GM19324 (cell line): ENCODE measurements at regions not wholly inside any gene's neighbourhood (a gene's known extent, or its start where the extent isn't known, plus 50 kb on each side); places are given as distances from the start of the nearest gene placed in this dataset.
"Not testable (repeated sequence)": the region's sequence is repeated elsewhere in the genome, so short reads cannot be mapped to it uniquely, and the experiment has no call there.

ENCODE experiments used
- ATAC-seq: cut with Tn5 transposase; IDR thresholded peaks from one replicate; pipeline ENCODE4 v1.9.1; 2021; ENCODE audit warnings: mild to moderate bottlenecking, moderate library complexity; ENCODE audit not compliant: unreplicated experiment, low FRiP score

DNA sequence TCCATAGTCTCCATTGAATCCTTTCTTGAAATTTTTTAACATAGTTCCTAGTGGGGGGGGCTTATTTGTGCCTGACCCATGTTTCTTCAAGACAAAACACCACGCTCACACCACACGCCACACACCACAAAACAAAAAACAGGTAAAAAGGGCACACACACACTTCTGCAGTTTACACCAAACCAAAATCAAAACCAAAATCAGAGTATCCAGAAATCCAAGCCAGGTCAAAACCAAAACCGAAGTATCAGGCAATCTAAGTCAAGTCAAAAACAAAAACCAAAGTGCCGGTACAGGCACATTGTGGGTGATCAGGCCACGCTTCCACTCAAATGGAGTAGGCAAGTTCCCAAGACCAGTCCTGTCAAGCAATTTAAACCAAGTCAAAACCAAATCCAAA, 158.6 kb downstream of the PPIAL4G start:
- ATAC-seq, result not testable (repeated sequence)

DNA sequence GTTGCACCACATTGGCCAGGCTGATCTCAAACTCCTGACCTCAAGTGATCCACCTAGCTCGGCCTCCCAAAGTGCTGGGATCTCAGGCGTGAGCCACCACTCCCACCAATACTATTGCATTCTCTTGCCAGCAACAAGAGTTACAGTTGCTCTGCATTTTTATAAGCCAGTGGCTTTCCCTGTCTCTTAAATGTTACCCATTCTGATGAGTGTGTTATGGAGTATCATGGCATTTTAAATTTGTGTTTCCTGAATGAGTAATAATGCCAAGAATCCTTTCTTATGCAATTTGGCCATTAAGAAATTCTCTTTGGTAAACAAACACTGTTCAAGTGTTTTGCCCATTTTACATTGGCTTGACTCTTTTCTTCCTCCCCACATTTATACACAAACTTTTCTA, 163.0 kb downstream of the PPIAL4G start:
- not testable (repeated sequence) for ATAC-seq

DNA sequence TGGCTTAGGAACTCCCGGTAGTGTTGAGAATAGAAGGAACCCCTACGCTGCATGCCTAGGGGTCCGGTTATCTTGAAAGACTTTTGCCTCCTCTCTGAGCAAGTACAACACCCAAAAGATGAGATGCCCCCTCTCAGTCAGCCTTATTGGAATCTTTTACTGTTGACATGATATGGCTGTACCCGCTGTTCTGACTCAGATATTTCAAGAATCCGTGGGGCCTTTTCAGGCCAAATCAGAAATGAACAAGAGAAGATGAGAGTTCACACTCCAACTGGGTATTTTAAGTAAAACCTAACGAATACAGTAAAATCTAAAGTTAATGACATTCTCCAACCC, 164.2 kb downstream of the PPIAL4G start:
- peak; percentile 8 for ATAC-seq

DNA sequence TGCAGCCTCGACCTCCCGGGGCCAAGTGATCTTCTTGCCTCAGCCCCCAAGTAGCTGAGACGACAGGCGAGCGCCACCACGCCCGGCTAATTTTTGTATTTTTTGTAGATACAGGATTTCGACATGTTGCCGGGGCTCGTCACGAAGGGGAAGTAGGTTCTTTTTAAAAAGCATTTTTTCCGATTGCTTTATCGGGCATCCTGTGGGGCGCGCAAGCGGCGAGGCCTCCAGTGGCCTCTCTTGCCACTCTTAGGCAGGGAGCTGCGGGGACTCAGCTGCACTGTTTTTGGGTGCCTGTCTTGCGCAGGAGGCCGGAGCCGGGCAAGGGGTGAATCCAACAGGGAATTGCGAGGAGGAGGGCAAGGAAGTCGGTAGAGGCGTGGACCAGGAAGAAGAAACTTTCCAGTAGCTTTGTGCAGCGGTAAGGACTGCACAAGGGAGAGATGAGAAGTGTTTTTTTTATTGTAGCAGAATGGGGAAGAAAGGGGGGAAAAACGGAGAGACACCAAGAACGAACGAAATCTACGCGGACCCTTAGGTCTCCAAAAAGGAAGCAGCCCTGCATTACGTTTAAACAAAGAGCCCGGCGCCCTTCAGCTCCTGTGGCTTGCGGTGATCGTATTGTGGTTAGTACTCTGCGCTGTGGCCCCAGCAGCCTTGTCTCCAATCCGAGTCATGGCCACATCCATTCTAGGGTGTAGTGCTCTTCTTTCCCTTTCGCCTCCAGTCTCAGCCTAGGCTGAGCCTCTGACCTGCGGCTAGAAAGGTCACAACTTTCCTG, 164.8 kb downstream of the PPIAL4G start:
- ATAC-seq, result peak; percentile 45

DNA sequence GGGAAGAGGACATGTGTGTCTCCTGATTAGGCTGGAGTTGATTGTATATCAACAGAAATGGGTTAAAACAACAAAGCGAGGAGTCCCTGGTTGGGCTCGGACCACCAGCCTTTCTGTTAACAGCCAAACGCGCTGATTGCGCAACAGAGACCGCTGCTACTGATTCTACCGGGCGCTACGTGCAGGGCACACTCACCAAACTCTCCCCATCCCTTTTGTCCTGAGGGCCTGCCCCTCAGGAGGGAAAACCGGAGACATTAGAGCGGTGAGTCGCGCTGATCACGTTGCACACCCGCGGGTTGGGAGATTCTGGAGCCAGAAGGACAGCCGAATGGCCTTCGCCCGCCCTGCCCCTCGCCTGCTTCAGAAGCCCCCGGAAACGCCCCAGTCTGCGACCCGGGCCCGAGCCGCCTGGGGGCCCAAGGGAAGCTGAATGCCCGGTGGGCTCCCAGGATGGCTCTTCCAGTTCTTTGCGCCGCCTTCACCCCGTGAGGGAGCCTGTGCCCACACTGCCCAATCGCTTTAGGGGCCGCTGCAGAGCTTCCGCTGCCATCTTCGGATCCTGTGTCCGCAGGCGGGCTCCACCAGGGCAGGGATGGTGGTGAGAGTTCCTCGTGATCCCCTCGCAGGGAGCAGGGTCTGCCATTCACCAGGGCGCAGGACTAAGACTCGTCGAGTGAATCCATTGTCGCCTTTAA, 165.4 kb upstream of the NBPF11 start:
- ATAC-seq, result no peak

DNA sequence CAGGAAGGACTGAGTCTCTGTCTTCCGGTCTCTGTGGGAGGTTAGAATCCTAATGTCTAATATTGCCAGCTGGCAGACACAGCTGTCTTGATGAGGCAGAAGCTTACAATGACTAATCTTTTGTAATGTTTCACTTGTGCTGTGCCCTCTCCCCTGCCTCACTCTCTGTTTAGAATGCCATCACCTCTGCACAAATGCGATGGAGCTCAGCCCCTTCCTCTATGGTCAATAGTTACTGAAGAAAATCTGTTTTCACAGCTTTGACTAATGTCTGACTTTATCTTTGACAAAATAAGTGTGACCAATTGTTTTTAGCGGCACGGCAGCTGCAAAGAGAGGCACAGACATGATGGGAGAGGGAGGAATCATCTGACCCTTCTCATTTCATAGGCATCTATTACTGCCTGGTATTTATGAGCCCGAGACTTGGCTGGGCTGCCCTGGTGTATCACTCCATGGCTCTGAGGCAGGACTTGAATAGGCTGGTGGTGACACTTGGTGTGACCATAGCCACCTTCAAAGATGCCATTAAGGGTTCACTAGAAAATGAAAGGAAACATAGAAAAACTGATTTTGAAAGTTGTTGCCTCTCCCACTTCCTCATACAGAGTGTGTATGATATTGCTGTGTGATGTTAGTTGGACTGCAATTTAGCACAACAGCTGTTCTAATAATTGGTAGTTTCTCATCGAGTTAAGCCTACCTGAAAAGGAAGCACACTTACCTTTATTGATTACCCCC, 163.2 kb upstream of the NBPF11 start:
- peak; percentile 74 for ATAC-seq

DNA sequence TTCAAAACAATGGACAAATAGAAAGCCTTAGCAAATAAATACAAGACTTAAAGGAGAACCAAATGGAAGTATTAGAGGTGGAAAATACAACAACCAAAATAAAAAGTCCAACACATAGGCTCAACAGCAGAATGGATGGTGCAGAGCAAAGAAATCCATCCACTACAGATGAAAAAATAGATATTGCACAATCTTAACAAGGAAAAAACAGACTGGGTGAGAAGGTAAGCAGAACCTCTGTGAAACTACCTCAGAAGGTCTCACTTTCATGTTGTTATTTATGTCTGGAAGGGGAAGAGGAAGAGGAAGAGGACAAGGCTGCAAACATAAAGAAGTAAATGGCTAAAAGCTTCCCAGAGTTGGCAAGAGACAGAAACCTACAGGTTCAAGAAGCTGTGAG, 158.7 kb upstream of the NBPF11 start:
- ATAC-seq, result no peak

DNA sequence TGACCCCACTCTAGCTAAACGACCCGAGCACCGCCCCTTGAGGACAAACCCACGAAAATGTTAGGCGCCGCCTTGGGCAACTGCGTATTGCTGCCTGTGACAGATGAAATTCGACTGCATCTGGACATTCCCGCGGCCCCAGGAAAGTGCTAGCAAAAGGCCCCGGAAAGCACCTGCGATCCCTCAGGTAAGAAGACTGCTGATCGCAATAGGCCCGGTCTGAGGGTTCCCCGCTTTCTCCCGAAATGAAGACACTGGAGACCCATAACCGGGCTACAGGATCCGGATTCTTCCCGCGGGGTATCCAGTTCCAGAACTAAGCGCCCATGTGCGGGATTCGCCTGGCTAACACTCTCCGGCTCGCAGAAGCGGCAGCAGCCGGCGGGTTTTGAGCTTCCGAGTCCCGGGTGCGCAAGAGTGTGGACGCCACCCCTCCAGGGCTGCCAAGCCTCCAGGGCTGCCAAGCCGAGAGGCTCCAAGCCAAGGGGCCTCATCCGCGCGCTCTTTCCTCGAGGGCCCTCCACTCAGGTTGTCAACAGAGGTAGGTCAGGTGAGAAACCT, 157.9 kb upstream of the NBPF11 start:
- no peak for ATAC-seq

DNA sequence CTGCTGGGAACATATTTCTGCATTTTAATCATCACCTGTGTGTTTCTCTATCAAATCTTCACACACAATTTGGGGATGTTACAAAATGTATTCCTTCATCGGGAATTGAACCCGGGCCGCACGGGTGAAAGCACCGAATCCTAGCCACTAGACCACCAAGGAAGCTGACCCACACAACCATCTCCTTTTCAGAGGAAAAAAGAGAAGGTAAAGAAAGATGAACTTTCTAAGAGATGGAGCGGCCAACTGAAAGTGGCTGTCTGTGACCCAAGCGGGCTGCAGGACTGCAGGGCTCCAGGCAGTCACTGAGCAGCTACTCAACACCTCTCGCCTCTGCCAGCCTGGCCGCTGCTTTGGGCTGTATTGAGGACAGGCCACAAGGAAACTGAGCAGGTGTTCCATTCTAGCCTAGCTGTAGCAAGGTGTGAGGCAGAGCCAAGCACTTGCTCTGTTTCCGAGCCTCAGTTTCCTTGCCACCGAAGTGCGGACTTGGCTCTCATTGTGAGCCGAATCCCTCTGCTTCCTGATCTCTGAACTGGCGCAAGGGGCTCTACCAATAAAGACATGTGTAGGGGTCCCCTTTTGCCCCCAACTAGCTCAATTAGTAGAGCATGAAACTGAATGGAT, 156.9 kb upstream of the NBPF11 start:
- no peak for ATAC-seq

DNA sequence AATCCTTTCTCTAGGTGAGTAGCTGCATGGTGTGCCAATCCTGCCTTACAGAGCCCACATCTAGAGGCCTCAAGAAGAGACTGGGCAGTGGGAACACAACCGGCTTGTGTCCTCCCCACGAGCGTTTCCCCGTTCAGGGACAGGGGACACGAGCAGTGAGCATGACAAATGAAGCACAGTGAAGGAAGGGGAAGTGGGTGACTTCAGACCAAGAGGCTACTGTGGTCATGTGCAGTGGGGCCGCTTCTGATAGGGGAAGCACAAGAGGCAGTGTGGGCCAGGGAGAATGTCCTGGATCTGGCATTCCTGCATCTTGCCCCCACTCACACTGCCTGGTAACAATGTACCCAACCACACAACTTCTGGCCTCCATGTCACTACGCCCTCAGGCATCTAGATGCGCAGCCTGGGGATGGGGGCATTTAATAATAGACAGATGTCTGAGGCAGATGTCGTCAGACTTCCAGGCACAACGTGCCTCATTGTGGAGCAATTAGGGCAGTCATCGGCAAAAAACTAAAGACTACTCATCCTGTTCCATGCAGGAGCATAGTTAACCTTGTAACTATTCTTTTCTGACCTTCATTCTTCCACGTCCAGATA, 155.6 kb upstream of the NBPF11 start:
- ATAC-seq, result no peak

DNA sequence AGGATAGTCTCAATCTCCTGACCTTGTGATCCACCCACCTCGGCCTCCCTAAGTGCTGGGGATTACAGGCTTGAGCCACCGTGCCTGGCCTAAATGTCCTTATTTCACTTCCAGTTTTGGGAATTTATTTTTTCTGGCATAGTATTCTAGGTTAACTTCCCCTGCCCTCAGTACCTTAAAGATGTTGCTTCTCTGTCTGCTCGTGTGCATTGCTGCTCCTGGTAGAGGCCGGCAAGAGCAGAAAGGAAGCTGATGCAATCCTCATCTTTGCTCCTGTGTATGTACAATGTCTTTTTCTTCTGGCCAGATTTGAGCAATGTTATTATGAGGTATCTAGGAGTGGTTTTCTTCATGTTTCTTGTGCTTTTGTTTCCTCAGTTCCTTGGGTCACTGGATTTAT, 152.9 kb upstream of the NBPF11 start:
- not testable (repeated sequence) for ATAC-seq

DNA sequence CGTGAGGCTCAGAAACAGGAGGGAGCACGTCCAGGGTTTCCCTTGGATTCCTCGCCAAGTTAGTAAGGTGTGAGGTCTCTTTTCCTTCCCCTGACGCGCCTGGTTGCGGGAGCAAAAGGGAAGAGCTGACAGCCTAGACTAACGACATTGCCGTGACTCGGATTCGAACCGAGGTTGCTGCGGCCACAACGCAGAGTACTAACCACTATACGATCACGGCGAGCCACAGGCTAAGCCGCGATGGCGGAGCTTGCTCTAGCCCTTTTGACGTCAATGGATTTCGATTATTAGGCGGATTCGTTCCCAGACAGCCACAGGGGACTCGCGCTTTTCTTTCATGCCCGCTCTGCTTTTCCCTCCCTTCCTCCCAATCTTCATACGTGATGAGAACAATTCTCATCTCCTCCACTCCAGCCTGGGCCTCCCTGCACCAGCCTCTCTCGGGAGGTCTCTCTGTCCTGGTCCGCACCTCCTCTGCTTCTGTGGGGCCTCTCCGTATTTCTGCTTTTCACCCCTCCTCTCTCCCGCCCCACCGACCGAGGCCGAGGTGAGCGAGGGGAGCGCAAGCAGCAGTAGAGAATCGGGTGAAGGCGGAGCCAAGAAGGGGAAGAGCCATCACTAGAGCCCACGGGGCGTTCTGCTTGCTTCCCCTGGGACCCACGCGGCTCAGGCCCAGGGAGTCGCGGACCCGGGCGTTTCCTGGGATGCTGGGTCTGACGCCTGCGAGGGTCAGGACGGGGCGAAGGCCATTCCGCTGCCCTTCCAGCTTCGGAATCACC, 150.7 kb upstream of the NBPF11 start:
- ATAC-seq, result not testable (repeated sequence)

DNA sequence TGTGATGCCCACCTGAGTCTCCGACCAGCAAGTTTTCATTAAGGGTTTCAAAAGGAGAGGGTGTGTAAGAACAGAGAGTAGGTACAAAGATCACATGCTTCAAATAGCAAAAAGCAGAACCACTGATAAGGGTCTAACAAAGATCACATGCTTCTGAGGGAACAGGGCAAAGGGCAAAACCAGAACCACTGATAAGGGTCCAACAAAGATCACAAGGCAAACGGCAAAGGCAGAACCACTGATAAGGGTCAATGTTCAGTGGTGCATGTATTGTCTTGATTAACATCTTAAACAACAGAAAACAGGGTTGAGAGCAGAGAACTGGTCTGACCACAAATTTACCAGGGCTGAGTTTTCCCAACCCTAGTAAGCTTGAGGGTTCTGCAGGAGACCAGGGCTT, 145.8 kb upstream of the NBPF11 start:
- not testable (repeated sequence) for ATAC-seq

DNA sequence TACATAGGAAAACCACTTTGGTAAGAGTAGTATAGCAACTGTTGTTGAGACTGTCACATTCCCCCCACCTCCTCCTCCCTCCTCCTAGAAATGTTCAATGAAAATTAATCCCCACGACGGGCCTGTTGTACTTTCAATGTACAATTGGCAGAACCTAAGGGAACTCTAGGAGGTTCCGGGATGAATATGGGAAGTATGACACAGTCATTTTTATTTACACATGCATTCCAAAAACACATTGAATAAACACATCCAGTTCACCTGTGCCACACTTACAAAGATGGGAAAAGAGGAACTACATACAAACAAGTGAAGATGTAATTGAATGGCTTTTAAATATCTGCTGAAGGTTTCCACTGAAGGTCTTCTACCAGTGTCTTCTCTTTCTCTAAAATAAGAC, 144.4 kb upstream of the NBPF11 start:
- ATAC-seq, result no peak

DNA sequence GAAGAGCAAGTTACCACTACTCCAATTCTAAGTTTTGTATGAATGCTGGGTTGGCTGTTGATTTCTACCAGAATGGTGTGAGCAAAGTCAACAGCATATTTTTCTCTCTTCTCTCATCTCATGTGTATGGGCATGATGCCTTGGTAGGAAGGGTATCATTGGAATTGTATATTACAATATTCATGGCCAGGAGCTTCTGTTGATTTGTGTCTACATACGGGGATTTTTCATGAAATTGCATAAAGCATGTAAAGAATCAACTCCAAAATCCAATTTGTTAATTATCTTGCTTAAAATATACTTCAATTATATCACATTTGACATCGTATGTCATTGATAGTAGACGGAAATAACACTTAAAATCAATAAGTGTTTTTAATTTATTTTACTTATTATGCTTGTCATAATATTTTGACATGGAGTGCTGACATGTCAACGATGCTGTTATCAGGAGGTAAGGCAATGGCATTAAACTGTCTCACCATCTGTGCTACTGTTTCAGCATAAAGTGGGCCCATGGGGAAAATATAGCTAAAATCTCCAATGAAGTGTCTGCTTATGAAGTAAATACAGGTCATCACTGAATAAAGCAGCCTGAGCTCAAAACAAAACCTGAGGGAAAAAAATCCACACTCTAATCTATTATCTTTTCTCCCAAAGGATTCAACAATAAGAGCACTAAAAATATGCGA, 142.2 kb upstream of the NBPF11 start:
- no peak for ATAC-seq

DNA sequence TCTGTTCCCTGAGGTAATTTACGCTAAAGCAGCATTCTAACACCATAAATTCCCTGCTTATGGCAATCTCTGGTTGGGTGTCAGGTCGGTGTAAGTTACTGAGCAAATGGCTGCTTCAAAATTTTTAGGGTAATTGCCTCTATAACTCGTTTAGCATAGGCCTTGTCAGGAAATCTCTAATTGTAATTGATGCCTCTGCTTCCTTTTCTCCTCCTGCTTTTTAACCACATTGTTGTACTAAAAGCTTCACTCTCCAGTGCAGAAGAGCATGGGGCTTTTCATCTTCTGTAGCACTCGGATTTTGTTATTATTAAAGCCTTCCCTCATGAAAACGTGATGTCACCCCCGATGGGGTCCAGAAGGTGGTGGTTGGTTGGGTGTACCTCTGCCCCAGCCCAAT, 141.6 kb upstream of the NBPF11 start:
- no peak for ATAC-seq

DNA sequence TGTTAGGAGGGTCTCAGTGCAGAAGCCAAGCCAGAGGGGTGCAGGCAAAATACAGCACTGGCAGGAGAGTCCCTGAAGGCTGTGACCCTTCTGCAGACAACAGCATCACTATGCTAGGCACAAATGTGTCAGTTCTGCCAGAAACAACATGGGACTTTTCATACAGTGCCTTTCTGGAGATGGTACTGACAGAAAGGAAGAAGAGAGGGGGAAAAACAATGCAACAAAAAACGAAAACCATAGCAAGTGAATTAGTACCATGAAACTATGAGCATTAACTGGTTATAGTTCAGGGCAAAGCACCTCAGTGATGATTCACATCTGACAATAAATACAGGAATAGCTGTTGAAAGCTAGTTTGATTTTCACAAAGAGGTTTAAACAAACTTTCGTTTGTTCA, 140.8 kb upstream of the NBPF11 start:
- ATAC-seq, result no peak

DNA sequence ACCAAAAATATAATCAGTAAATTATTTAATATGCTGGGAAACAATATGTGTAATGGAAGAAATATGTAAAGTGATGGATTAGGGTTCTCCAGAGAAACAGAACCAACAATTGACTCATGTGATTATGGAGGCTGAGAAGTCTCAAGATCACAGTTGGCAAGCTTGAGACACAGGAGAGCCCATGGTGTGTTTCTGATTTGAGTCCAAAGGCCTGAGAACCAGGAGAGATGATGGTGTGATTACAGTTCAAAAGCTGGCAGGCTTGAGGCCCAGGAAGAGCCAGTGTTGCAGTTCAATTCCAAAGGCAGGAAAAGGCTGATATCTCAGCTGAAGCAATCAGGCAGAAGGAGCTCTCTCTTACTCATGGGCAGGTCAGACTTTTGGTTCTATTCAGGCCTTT, 138.8 kb upstream of the NBPF11 start:
- ATAC-seq, result no peak

DNA sequence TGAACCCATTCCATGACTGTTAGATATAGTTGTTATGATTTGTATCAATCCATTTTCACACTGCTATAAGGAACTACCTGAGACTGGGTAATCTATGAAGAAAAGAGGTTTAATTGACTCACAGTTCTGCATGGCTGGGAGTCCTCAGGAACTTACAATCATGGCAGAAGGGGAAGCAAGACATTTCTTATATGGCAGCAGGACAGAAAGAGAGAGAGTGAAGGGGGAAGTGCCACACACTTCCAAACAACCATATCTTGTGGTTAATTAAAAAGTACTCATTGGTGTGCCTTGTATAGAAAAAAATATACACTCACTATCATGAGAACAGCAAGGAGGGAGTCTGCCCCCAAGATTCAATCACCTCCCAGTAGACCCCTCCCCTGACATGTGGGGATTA, 137.6 kb upstream of the NBPF11 start:
- no peak for ATAC-seq
